ENCODE measurements at regions not wholly inside any gene's neighbourhood (a gene's known extent, or its start where the extent isn't known, plus 50 kb on each side); places are given as distances from the start of the nearest gene placed in this dataset.
A peak's percentile ranks its signal among the peaks of the same experiment; 100 is the strongest.

DNA sequence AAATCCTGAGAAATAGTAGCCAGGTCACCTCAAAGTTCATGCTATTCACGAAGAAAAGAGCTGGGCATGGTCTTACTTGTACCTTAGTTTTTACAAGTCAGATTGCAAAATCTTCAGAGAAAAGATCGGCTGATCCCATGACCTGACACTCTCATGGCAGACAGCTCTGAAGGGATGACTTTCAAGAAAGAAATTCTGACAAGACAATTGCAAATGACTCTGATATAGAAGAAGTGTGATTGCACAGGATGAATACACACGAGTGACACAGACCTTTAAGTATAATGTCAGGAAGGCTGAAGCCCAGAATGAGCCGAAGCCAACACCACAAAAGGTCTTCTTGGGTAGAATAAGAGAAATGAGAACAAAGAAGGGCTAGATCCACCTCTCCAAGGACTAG, 59.4 kb upstream of the DRD2 start (continued):
- no peak for TF ChIP-seq ZFY (CRISPR knock-in tag; IDR thresholded peaks at IDR 0.05)

DNA sequence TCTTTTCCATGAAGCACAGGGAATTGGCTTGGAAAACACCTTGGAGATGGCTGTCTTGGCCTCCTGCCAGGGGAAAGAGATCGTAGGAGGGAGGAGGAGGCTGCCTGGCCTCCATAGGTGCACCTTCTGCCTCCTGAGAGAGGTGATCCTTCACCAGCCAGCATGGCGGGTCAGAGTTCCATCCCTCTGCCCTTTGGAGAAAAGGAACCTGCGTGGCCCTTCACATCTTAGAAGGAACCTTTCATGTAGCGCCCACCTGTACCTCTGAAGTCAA, 58.2 kb upstream of the DRD2 start:
- no peaks in the 10 kb centered on the region for H4K20me1 ChIP-seq (ENCODE audit: insufficient read depth, low read length)
- in situ Hi-C loops (cut with HindIII; ENCODE audit: extremely low pct_ligation_motif_present, low pct_unique_long_range_greater_than_20kb) (loop anchor here (5.0 to 25.0 kb wide), 2 partner anchors 204 to 226 kb away; no protein-coding TSS in a partner anchor), intact Hi-C loops (cut with micrococcal nuclease; ENCODE audit: unreplicated experiment) (no loop called here)
- DNase-seq (ENCODE audit: low spot score) (no peak), FAIRE-seq (no peak), ATAC-seq (no peak)
- no peaks in the 10 kb centered on the region for H3K36me3 ChIP-seq (replicated peaks in 1 of 2; ENCODE audit: control insufficient read depth in 1 of 2, insufficient read depth in 2 of 2, low read length in 2 of 2)
- H3K4me3 ChIP-seq (replicated peaks in 1 of 3; ENCODE audit: insufficient read depth in 1 of 3, low read depth in 2 of 3, low read length in 3 of 3): no peak overlapping the region
- H3K79me2 ChIP-seq (ENCODE audit: insufficient read depth, low read length): no peaks in the 10 kb centered on the region
- no peak for TF ChIP-seq GABPB1 (CRISPR knock-in tag; IDR thresholded peaks at IDR 0.05)
- TF ChIP-seq ZNF446 (CRISPR knock-in tag; IDR thresholded peaks at IDR 0.05): no peak
- TF ChIP-seq ZNF879 (CRISPR knock-in tag; IDR thresholded peaks at IDR 0.05): no peak
- CTCF ChIA-PET (ENCODE audit: low intra/inter-chr PET ratio, low total read pairs): interaction anchor here (4.2 kb wide), 1 partner anchor 228 kb away, joined by 69 read pairs; no protein-coding TSS in a partner anchor
- H3K9me3 ChIP-seq (ENCODE audit: low read length): no peaks in the 10 kb centered on the region
- peaks cover 0 to 14% of the 10 kb centered on the region in 2 experiments; a peak in 2 of 5 replicates for H3K27me3 ChIP-seq (ENCODE audit: control insufficient read depth in 1 of 2, insufficient read depth in 2 of 2, low read length in 2 of 2)
- H3K9ac ChIP-seq (ENCODE audit: insufficient read depth, low read depth, low read length): no peak overlapping the region
- 0% methylated on average over 1 of the region's 4 CpGs for WGBS (ENCODE audit: low lambda C conversion rate)
- no peak overlapping the region for H2AFZ ChIP-seq (ENCODE audit: low read length)
- no TSS peak for BruUV-seq (replicated peaks)
- POLR2A ChIA-PET: no interaction called here
- H3K4me1 ChIP-seq (ENCODE audit: insufficient read depth, low read length): no peaks in the 10 kb centered on the region
- no peak overlapping the region for H3K4me2 ChIP-seq (ENCODE audit: low read depth, low read length)
- H3K27ac ChIP-seq (ENCODE audit: extremely low read length, insufficient read depth, low read length): no peak overlapping the region

DNA sequence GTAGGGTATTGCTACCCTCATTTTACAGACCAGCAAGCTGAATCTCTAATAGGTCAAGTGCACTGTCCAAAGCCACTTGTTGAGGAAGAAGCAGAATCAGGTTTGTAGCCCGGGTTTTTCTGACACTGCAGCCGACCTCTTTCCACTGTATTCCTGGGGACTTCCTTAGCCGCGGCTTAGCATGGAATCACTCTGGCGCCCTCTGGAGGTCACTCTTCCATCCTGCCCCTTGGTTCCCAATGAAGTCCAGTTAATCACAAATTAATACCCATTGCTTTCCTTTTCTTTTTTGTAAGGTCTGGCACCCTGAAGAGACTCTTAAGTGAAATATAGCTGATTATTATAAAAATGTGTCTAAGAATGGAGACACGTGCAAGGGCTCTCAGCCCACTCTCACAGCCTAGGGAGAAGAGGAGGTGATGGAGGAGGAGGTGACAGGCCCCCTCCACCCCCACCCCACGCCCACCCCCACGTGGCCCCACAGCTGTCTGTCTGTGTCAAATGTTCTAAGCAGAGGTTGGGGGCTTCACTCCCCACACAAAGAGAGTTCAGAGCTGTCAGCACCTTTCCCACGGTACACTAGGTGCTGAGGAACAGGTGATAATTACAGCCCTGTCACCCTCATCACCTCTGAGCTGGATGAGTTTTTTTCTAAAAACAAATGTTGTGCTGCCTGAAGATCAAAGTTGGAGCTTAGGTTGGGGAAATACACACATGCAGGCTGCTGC, 57.7 kb upstream of the DRD2 start:
- BruUV-seq (replicated peaks): no TSS peak
- in situ Hi-C loops (cut with HindIII; ENCODE audit: extremely low pct_ligation_motif_present, low pct_unique_long_range_greater_than_20kb) (loop anchor here (5.0 to 25.0 kb wide), 2 partner anchors 204 to 226 kb away; no protein-coding TSS in a partner anchor), intact Hi-C loops (cut with micrococcal nuclease; ENCODE audit: unreplicated experiment) (loop anchor here (1.0 kb wide), 2 partner anchors 198 to 228 kb away; no protein-coding TSS in a partner anchor)
- Histone ChIP-seq H3K36me3 (replicated peaks in 1 of 2; ENCODE audit: control insufficient read depth in 1 of 2, insufficient read depth in 2 of 2, low read length in 2 of 2) (no peaks in the 10 kb centered on the region), H3K9me3 (ENCODE audit: low read length) (no peaks in the 10 kb centered on the region), H2AFZ (ENCODE audit: low read length) (no peak overlapping the region), H3K4me1 (ENCODE audit: insufficient read depth, low read length) (no peaks in the 10 kb centered on the region), H3K27ac (ENCODE audit: extremely low read length, insufficient read depth, low read length) (no peak overlapping the region), H4K20me1 (ENCODE audit: insufficient read depth, low read length) (no peaks in the 10 kb centered on the region), H3K4me3 (replicated peaks in 1 of 3; ENCODE audit: insufficient read depth in 1 of 3, low read depth in 2 of 3, low read length in 3 of 3) (no peak overlapping the region), H3K4me2 (ENCODE audit: low read depth, low read length) (no peak overlapping the region), H3K9ac (ENCODE audit: insufficient read depth, low read depth, low read length) (no peak overlapping the region), H3K27me3 (ENCODE audit: control insufficient read depth in 1 of 2, insufficient read depth in 2 of 2, low read length in 2 of 2) (peaks cover 0 to 14% of the 10 kb centered on the region in 2 experiments; a peak in 2 of 5 replicates), H3K79me2 (ENCODE audit: insufficient read depth, low read length) (no peaks in the 10 kb centered on the region)
- FAIRE-seq: peak; percentile 54
- ChIA-PET POLR2A (no interaction called here), CTCF (ENCODE audit: low intra/inter-chr PET ratio, low total read pairs) (interaction anchor here (4.2 kb wide), 1 partner anchor 227 kb away, joined by 69 read pairs; no protein-coding TSS in a partner anchor)
- peak; percentile 91 for ATAC-seq
- TF ChIP-seq ZNF781 (CRISPR knock-in tag; IDR thresholded peaks at IDR 0.05; ENCODE audit: borderline replicate concordance, not compliant biosample characterization): no peak
- peak; percentile 74 for TF ChIP-seq STAG1 (CRISPR knock-in tag; IDR thresholded peaks at IDR 0.05)
- TF ChIP-seq, protein P1, sequence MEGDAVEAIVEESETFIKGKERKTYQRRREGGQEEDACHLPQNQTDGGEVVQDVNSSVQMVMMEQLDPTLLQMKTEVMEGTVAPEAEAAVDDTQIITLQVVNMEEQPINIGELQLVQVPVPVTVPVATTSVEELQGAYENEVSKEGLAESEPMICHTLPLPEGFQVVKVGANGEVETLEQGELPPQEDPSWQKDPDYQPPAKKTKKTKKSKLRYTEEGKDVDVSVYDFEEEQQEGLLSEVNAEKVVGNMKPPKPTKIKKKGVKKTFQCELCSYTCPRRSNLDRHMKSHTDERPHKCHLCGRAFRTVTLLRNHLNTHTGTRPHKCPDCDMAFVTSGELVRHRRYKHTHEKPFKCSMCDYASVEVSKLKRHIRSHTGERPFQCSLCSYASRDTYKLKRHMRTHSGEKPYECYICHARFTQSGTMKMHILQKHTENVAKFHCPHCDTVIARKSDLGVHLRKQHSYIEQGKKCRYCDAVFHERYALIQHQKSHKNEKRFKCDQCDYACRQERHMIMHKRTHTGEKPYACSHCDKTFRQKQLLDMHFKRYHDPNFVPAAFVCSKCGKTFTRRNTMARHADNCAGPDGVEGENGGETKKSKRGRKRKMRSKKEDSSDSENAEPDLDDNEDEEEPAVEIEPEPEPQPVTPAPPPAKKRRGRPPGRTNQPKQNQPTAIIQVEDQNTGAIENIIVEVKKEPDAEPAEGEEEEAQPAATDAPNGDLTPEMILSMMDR (CRISPR knock-in tag; IDR thresholded peaks at IDR 0.05): peak; percentile 78
- TF ChIP-seq RAD21 (CRISPR knock-in tag; IDR thresholded peaks at IDR 0.05): peak; percentile 43; the same call in 1 of the 2 replicates
- peak; percentile 87 for TF ChIP-seq SMC3 (IDR thresholded peaks at IDR 0.05; ENCODE audit: low read length)
- 1% methylated on average over 9 of the region's 9 CpGs for WGBS (ENCODE audit: low lambda C conversion rate)
- peak; percentile 46 for DNase-seq (ENCODE audit: low spot score)

All from HepG2 (cell line).